H1 (cell line): ENCODE measurements at regions not wholly inside any gene's neighbourhood (a gene's known extent, or its start where the extent isn't known, plus 50 kb on each side); places are given as distances from the start of the nearest gene placed in this dataset.

Source experiments
- CTCF ChIA-PET: fragments of 300-600 bp; sonication (Branson Sonifier 250); formaldehyde crosslinking; loops from one replicate; lab custom pipeline; 2021; ENCODE audit not compliant: partially characterized antibody; lab: Charles Lee
- POLR2A ChIA-PET: fragments of 300-600 bp; sonication (Branson Sonifier 250); formaldehyde crosslinking; loops from one replicate; lab custom pipeline; 2021; ENCODE audit warnings: inconsistent platforms; ENCODE audit not compliant: partially characterized antibody; lab: Charles Lee
- DNase-seq, 2 experiments: peaks; one replicate each; pipeline versions ENCODE4 v3.0.0 to v3.0.0-alpha.2; 2010 to 2022; ENCODE audit warnings: low spot score in 2 of 2, low read depth in 1 of 2, mixed read lengths in 1 of 2
- FAIRE-seq: peaks from 2 replicates; lab custom pipeline; 2011; peaks lifted over from hg19 to GRCh38; lab: Jason Lieb, UNC
- H2AFZ ChIP-seq: 2 replicates; pipeline ENCODE4 v1.8.1; 2012; ENCODE audit warnings: low read length, inconsistent platforms
- H2AK5ac ChIP-seq: 2 replicates; pipeline ENCODE4 v1.6.1; 2013; ENCODE audit warnings: low read depth, low read length
- H2BK120ac ChIP-seq: replicated peaks from 2 replicates; pipeline ENCODE3; 2013; ENCODE audit warnings: low read depth, low read length, inconsistent platforms
- H2BK12ac ChIP-seq: 2 replicates; pipeline ENCODE4 v1.6.1; 2013; ENCODE audit warnings: low read depth, low read length
- H2BK15ac ChIP-seq: 2 replicates; pipeline ENCODE4 v1.6.1; 2013; ENCODE audit warnings: low read length
- H2BK20ac ChIP-seq: 2 replicates; pipeline ENCODE4 v1.6.1; 2013; ENCODE audit warnings: low read length
- H2BK5ac ChIP-seq: 2 replicates; pipeline ENCODE4 v1.6.1; 2013; ENCODE audit warnings: low read depth, low read length
- H3K14ac ChIP-seq: 2 replicates; pipeline ENCODE4 v1.6.1; 2013; ENCODE audit warnings: inconsistent platforms; ENCODE audit not compliant: insufficient read length
- H3K18ac ChIP-seq: 2 replicates; pipeline ENCODE4 v1.6.1; 2013; ENCODE audit warnings: low read length; ENCODE audit errors: extremely low read depth
- H3K23ac ChIP-seq: 2 replicates; pipeline ENCODE4 v1.6.1; 2013; ENCODE audit warnings: inconsistent platforms; ENCODE audit not compliant: insufficient read length
- H3K23me2 ChIP-seq: 2 replicates; pipeline ENCODE4 v1.6.1; 2013; ENCODE audit warnings: low read depth, low read length
- H3K27ac ChIP-seq: 2 replicates; pipeline ENCODE4 v1.6.1; 2011; ENCODE audit warnings: low read depth, low read length, inconsistent platforms
- H3K27me3 ChIP-seq, 4 experiments: replicated peaks in 1 of 4; 1 replicate in 1 of 4; 2 replicates in 3 of 4; pipeline versions ENCODE4 v1.6.1 to v1.8.1; 2011 to 2013; ENCODE audit warnings: low read length in 3 of 4, mild to moderate bottlenecking in 3 of 4, inconsistent platforms in 2 of 4, mixed read lengths in 2 of 4, moderate library complexity in 1 of 4; ENCODE audit not compliant: control insufficient read depth in 3 of 4, insufficient read depth in 3 of 4; ENCODE audit errors: extremely low read depth in 1 of 4
- H3K36me3 ChIP-seq, 4 experiments: 2 replicates each; pipeline versions ENCODE4 v1.6.1 to v1.8.1; 2011 to 2013; ENCODE audit warnings: mild to moderate bottlenecking in 4 of 4, low read length in 3 of 4, moderate library complexity in 2 of 4, control low read depth in 1 of 4, inconsistent platforms in 1 of 4; ENCODE audit not compliant: insufficient read depth in 4 of 4, control insufficient read depth in 2 of 4
- H3K4ac ChIP-seq: replicated peaks from 2 replicates; pipeline ENCODE3; 2013; ENCODE audit warnings: low read length, low read depth, mixed read lengths, inconsistent platforms; ENCODE audit not compliant: insufficient read length
- H3K4me1 ChIP-seq, 4 experiments: replicated peaks in 1 of 4; 1 replicate in 1 of 4; 2 replicates in 3 of 4; pipeline versions ENCODE4 v1.6.1 to v1.8.1; 2011 to 2013; ENCODE audit warnings: low read length in 3 of 4, inconsistent platforms in 2 of 4, mixed read lengths in 1 of 4; ENCODE audit not compliant: insufficient read depth in 4 of 4, control insufficient read depth in 3 of 4
- H3K4me2 ChIP-seq, 2 experiments: 2 replicates each; pipeline versions ENCODE4 v1.6.1 to v1.8.1; 2011 to 2013; ENCODE audit warnings: low read depth in 2 of 2, low read length in 2 of 2, control low read depth in 1 of 2, inconsistent platforms in 1 of 2, mild to moderate bottlenecking in 1 of 2; ENCODE audit not compliant: insufficient read depth in 1 of 2
- H3K4me3 ChIP-seq, 4 experiments: fragments of 200-600, 300-600 bp in 1 of 4; sonication (generic), shearing (Covaris generic), sonication (Bioruptor Twin) in 1 of 4; 2 replicates each; pipeline versions ENCODE4 v1.5.1 to v1.8.1; 2011 to 2016; ENCODE audit warnings: low read length in 4 of 4, low read depth in 3 of 4, control low read depth in 2 of 4, inconsistent platforms in 2 of 4, mild to moderate bottlenecking in 2 of 4, mixed read lengths in 1 of 4, moderate library complexity in 1 of 4; ENCODE audit not compliant: insufficient read depth in 2 of 4; ENCODE audit errors: extremely low read depth in 1 of 4
- H3K56ac ChIP-seq: replicated peaks from 2 replicates; pipeline ENCODE3; 2013; ENCODE audit warnings: low read depth, mild to moderate bottlenecking, mixed read lengths, low read length, inconsistent platforms; ENCODE audit not compliant: insufficient read length
- H3K79me1 ChIP-seq: 2 replicates; pipeline ENCODE4 v1.6.1; 2013; ENCODE audit warnings: low read depth, low read length, control low read depth
- H3K79me2 ChIP-seq, 2 experiments: 2 replicates each; pipeline versions ENCODE4 v1.6.1 to v1.8.1; 2012 to 2013; ENCODE audit warnings: low read length in 2 of 2, mild to moderate bottlenecking in 2 of 2, inconsistent platforms in 1 of 2; ENCODE audit not compliant: insufficient read depth in 2 of 2, control insufficient read depth in 1 of 2
- H3K9ac ChIP-seq, 4 experiments: replicated peaks in 1 of 4; 1 replicate in 1 of 4; 2 replicates in 3 of 4; pipeline versions ENCODE4 v1.6.1 to v1.8.1; 2011 to 2013; ENCODE audit warnings: low read depth in 3 of 4, low read length in 3 of 4, control low read depth in 2 of 4, mild to moderate bottlenecking in 2 of 4, moderate library complexity in 2 of 4, inconsistent platforms in 1 of 4; ENCODE audit errors: extremely low read depth in 1 of 4
- H3K9me3 ChIP-seq, 2 experiments: 2 replicates each; pipeline versions ENCODE4 v1.6.1 to v1.8.1; 2012 to 2013; ENCODE audit warnings: mild to moderate bottlenecking in 2 of 2, moderate library complexity in 2 of 2, control low read depth in 1 of 2, inconsistent platforms in 1 of 2, low read depth in 1 of 2, low read length in 1 of 2, mixed read lengths in 1 of 2; ENCODE audit not compliant: insufficient read depth in 2 of 2
- H4K20me1 ChIP-seq, 2 experiments: replicated peaks in 1 of 2; 2 replicates each; pipeline versions ENCODE3 to v1.8.1; 2011 to 2013; ENCODE audit warnings: inconsistent platforms in 2 of 2, low read length in 2 of 2, mild to moderate bottlenecking in 1 of 2; ENCODE audit not compliant: insufficient read depth in 2 of 2, control insufficient read depth in 1 of 2
- H4K5ac ChIP-seq: 2 replicates; pipeline ENCODE4 v1.6.1; 2013; ENCODE audit warnings: low read length, low read depth, mixed read lengths, inconsistent platforms; ENCODE audit not compliant: insufficient read length
- H4K8ac ChIP-seq: 2 replicates; pipeline ENCODE4 v1.8.0; 2013; ENCODE audit warnings: mild to moderate bottlenecking, moderate library complexity, low read length, inconsistent platforms; ENCODE audit not compliant: insufficient read depth; ENCODE audit errors: extremely low read depth
- H4K91ac ChIP-seq: replicated peaks from 2 replicates; pipeline ENCODE3; 2013; ENCODE audit warnings: low read length, mixed read lengths, inconsistent platforms; ENCODE audit not compliant: insufficient read length
- RXRA ChIP-seq: IDR thresholded peaks from 2 replicates; pipeline ENCODE4 v1.6.1; 2011; ENCODE audit warnings: low read depth, mild to moderate bottlenecking, low read length, moderate library complexity; ENCODE audit not compliant: insufficient read depth
- SP2 ChIP-seq: IDR thresholded peaks from 2 replicates; pipeline ENCODE4 v1.6.1; 2012; ENCODE audit warnings: mild to moderate bottlenecking, low read length, inconsistent platforms
- WGBS, 2 experiments: shearing (Covaris generic) in 1 of 2; methylation state at CpG; one replicate each; pipeline versions ENCODE4 v1.1.6 to v1.1.7; 2013 to 2015; ENCODE audit warnings: low lambda C conversion rate in 2 of 2, mixed read lengths in 2 of 2, inconsistent platforms in 1 of 2, low coverage in 1 of 2, missing lambda C conversion rate in 1 of 2; ENCODE audit not compliant: insufficient replicate concordance in 2 of 2, insufficient coverage in 1 of 2, insufficient read length in 1 of 2; ENCODE audit errors: extremely low coverage in 1 of 2, missing lambda C conversion rate in 1 of 2; 5-methylcytosine and 5-hydroxymethylcytosine counted together

GRCh38 chr1:93766451-93766850 lies 84.8 kb upstream of the BCAR3 start:
- Histone ChIP-seq H4K8ac (no peak overlapping the region; the same call in 1 of the 2 replicates), H3K27me3 (no peaks in the 10 kb centered on the region), H3K36me3 (no peaks in the 10 kb centered on the region), H2BK20ac (no peak overlapping the region), H4K20me1 (no peaks in the 10 kb centered on the region), H2AK5ac (no peak overlapping the region), H3K4me1 (peaks cover 7 to 15% (median 14%) of the 10 kb centered on the region in 4 experiments), H3K79me2 (no peaks in the 10 kb centered on the region), H3K27ac (no peak overlapping the region), H3K23me2 (peaks cover 2% of the 10 kb centered on the region; the same call in 1 of the 2 replicates), H4K5ac (no peak overlapping the region), H3K14ac (no peak overlapping the region), H3K56ac (no peak overlapping the region), H4K91ac (no peak overlapping the region), H2BK12ac (no peak overlapping the region), H2BK15ac (no peak overlapping the region), H2BK120ac (no peak overlapping the region), H3K18ac (0 out of 2 replicates have a peak overlapping the region, but pooled peaks have one; percentile 24), H3K9ac (no peak overlapping the region), H3K79me1 (no peaks in the 10 kb centered on the region; the same call in 1 of the 2 replicates), H3K23ac (no peak overlapping the region), H3K4me3 (no peak overlapping the region), H3K9me3 (no peaks in the 10 kb centered on the region), H3K4ac (no peak overlapping the region), H2BK5ac (no peak overlapping the region), H2AFZ (no peak overlapping the region), H3K4me2 (no peak overlapping the region)
- whole genome bisulfite sequencing, 2 experiments = 82% methylated on average over 7 of the region's 7 CpGs; no CpG with 5 or more reads in 1 of the 2 experiments
- FAIRE-seq (no peak), DNase-seq (no peak)
- ChIA-PET POLR2A (no interaction called here), CTCF (interaction anchor here (0.9 to 1.8 kb wide), 8 partner anchors 10 to 85 kb away, joined by 3 to 6 read pairs (median 4); no protein-coding TSS in a partner anchor)
- TF ChIP-seq SP2 = no peak
- no peak for TF ChIP-seq RXRA
